NCI-H748 (cell line): ENCODE measurements at regions not wholly inside any gene's neighbourhood (a gene's known extent, or its start where the extent isn't known, plus 50 kb on each side); places are given as distances from the start of the nearest gene placed in this dataset.

Experiments
- DNase-seq: peaks from one replicate; lab custom pipeline; 2025; ENCODE audit not compliant: unreplicated experiment; lab: John Stamatoyannopoulos, UW

- no peak for DNase-seq
Observed at GRCh38 chr6:146886587-146887446, 288.0 kb downstream of the ADGB start.

GRCh38 chr6:146887447-146888077 is 288.8 kb downstream of the ADGB start:
- no peak for DNase-seq

- DNase-seq = no peak
Observed at GRCh38 chr6:146889303-146889702, 290.5 kb downstream of the ADGB start.

GRCh38 chr6:146890172-146890571 is 291.4 kb downstream of the ADGB start:
- no peak for DNase-seq

- no peak for DNase-seq
Observed at GRCh38 chr6:146890644-146891434, 292.1 kb downstream of the ADGB start.

GRCh38 chr6:146891615-146892265 is 293.0 kb downstream of the ADGB start:
- DNase-seq = no peak

- DNase-seq = no peak
Observed at GRCh38 chr6:146892283-146892612, 293.5 kb downstream of the ADGB start.

GRCh38 chr6:146892613-146893401 is 294.0 kb downstream of the ADGB start:
- no peak for DNase-seq

GRCh38 chr6:146893690-146894089 is 294.9 kb downstream of the ADGB start:
- DNase-seq = no peak

GRCh38 chr6:146894624-146895023 is 295.9 kb downstream of the ADGB start:
- DNase-seq = no peak

- no peak for DNase-seq
Observed at GRCh38 chr6:146895101-146895771, 296.5 kb downstream of the ADGB start.

- DNase-seq = no peak
Observed at GRCh38 chr6:146895772-146896061, 296.9 kb downstream of the ADGB start.

GRCh38 chr6:146896062-146896813 is 297.5 kb downstream of the ADGB start:
- no peak for DNase-seq

- no peak for DNase-seq
Observed at GRCh38 chr6:146896960-146897701, 298.4 kb downstream of the ADGB start.

- no peak for DNase-seq
Observed at GRCh38 chr6:146898069-146898887, 299.5 kb downstream of the ADGB start.

GRCh38 chr6:146898888-146899227 is 300.1 kb downstream of the ADGB start:
- no peak for DNase-seq

- peak; percentile 25 for DNase-seq
Observed at GRCh38 chr6:146901940-146902816, 302.0 kb upstream of the STXBP5 start.
